ENCODE measurements at regions not wholly inside any gene's neighbourhood (a gene's known extent, or its start where the extent isn't known, plus 50 kb on each side); places are given as distances from the start of the nearest gene placed in this dataset.

DNA sequence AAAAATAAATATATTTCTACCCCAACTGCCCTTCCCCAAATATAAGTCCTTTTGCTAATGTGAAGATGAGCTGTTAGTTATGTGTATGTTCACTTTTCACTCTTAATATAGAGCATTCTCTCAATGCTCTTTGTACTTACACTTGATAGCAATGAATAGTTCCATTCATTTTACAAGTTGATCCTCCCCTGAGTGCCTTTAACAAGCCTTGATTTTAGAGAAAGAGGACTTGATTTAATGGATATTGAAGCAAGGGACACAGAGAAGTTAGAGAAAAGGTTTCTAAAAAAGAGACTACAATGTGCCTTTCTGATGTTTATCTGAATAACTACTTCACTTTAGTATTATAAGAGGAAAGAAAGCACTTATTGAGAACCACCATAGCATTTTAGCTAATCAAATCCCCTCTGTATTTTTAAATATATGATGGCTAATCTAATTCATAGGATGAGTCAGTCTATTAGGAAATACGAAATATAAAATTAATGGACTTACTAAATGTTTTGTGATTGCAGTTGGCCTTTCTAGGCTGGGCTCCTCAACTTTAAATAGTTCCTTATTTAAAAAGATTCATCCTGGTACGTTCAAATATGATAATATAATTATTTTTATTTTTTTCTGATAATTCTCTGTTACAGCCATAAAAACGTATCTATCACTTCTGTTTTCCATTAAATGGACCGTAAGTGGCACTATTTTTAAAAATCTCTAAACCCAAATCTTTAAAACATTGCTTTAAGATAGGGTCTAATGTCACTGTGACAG, 1097.8 kb upstream of the SLC10A2 start:
- TF ChIP-seq, protein P1, sequence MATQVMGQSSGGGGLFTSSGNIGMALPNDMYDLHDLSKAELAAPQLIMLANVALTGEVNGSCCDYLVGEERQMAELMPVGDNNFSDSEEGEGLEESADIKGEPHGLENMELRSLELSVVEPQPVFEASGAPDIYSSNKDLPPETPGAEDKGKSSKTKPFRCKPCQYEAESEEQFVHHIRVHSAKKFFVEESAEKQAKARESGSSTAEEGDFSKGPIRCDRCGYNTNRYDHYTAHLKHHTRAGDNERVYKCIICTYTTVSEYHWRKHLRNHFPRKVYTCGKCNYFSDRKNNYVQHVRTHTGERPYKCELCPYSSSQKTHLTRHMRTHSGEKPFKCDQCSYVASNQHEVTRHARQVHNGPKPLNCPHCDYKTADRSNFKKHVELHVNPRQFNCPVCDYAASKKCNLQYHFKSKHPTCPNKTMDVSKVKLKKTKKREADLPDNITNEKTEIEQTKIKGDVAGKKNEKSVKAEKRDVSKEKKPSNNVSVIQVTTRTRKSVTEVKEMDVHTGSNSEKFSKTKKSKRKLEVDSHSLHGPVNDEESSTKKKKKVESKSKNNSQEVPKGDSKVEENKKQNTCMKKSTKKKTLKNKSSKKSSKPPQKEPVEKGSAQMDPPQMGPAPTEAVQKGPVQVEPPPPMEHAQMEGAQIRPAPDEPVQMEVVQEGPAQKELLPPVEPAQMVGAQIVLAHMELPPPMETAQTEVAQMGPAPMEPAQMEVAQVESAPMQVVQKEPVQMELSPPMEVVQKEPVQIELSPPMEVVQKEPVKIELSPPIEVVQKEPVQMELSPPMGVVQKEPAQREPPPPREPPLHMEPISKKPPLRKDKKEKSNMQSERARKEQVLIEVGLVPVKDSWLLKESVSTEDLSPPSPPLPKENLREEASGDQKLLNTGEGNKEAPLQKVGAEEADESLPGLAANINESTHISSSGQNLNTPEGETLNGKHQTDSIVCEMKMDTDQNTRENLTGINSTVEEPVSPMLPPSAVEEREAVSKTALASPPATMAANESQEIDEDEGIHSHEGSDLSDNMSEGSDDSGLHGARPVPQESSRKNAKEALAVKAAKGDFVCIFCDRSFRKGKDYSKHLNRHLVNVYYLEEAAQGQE (IDR thresholded peaks at IDR 0.05; ENCODE audit: unreplicated experiment), result no peak
- no peak for TF ChIP-seq JUNB (IDR thresholded peaks at IDR 0.05; ENCODE audit: unreplicated experiment)
- TF ChIP-seq, protein P2, sequence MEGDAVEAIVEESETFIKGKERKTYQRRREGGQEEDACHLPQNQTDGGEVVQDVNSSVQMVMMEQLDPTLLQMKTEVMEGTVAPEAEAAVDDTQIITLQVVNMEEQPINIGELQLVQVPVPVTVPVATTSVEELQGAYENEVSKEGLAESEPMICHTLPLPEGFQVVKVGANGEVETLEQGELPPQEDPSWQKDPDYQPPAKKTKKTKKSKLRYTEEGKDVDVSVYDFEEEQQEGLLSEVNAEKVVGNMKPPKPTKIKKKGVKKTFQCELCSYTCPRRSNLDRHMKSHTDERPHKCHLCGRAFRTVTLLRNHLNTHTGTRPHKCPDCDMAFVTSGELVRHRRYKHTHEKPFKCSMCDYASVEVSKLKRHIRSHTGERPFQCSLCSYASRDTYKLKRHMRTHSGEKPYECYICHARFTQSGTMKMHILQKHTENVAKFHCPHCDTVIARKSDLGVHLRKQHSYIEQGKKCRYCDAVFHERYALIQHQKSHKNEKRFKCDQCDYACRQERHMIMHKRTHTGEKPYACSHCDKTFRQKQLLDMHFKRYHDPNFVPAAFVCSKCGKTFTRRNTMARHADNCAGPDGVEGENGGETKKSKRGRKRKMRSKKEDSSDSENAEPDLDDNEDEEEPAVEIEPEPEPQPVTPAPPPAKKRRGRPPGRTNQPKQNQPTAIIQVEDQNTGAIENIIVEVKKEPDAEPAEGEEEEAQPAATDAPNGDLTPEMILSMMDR (conservative IDR thresholded peaks at IDR 0.05; ENCODE audit: low read depth in 2 of 2), result no peak
- TF ChIP-seq CREB1 (CRISPR knock-in tag; IDR thresholded peaks at IDR 0.05; ENCODE audit: low read depth), result no peak
- no peak for TF ChIP-seq POLR2AphosphoS5 (IDR thresholded peaks at IDR 0.05; ENCODE audit: low read depth)
- no peak for TF ChIP-seq EZH2 (IDR thresholded peaks at IDR 0.05; ENCODE audit: low read depth, unreplicated experiment)

Measured in GM23338 (cell line).